ENCODE measurements at regions not wholly inside any gene's neighbourhood (a gene's known extent, or its start where the extent isn't known, plus 50 kb on each side); places are given as distances from the start of the nearest gene placed in this dataset.

- no peaks in the 10 kb centered on the region for H3K36me3 ChIP-seq (ENCODE audit: control insufficient read depth in 2 of 3, insufficient read depth in 3 of 3, low read length in 3 of 3)
- TF ChIP-seq CTCF (IDR thresholded peaks at IDR 0.05; ENCODE audit: borderline replicate concordance, extremely low read depth, insufficient read depth): no peak
- intact Hi-C loops (cut with DNase I): no loop called here
- H3K27ac ChIP-seq (ENCODE audit: low read depth in 2 of 2, low read length in 2 of 2): no peak overlapping the region
- DNase-seq (no peak), FAIRE-seq (no peak)
- H3K4me1 ChIP-seq (ENCODE audit: control insufficient read depth in 2 of 3, insufficient read depth in 2 of 3, low read depth in 1 of 3, low read length in 3 of 3): no peaks in the 10 kb centered on the region
- no peaks in the 10 kb centered on the region for H3K9me3 ChIP-seq (ENCODE audit: control insufficient read depth in 2 of 3, insufficient read depth in 1 of 3, low read length in 3 of 3)
- H3K4me3 ChIP-seq (ENCODE audit: low read length in 3 of 3): no peak overlapping the region
- H3K9ac ChIP-seq (ENCODE audit: low read length in 3 of 3): no peak overlapping the region
- H3K27me3 ChIP-seq (ENCODE audit: control insufficient read depth, insufficient read depth, low read length): no peaks in the 10 kb centered on the region
Observed at GRCh38 chr14:97270308-97270707, 473.1 kb downstream of the VRK1 start.

GRCh38 chr14:97271451-97271960 is 474.3 kb downstream of the VRK1 start:
- Histone ChIP-seq H3K4me1 (ENCODE audit: control insufficient read depth in 2 of 3, insufficient read depth in 2 of 3, low read depth in 1 of 3, low read length in 3 of 3) (no peaks in the 10 kb centered on the region), H3K27me3 (ENCODE audit: control insufficient read depth, insufficient read depth, low read length) (no peaks in the 10 kb centered on the region), H3K36me3 (ENCODE audit: control insufficient read depth in 2 of 3, insufficient read depth in 3 of 3, low read length in 3 of 3) (no peaks in the 10 kb centered on the region), H3K9me3 (ENCODE audit: control insufficient read depth in 2 of 3, insufficient read depth in 1 of 3, low read length in 3 of 3) (no peaks in the 10 kb centered on the region), H3K27ac (ENCODE audit: low read depth in 2 of 2, low read length in 2 of 2) (no peak overlapping the region), H3K4me3 (ENCODE audit: low read length in 3 of 3) (no peak overlapping the region), H3K9ac (ENCODE audit: low read length in 3 of 3) (no peak overlapping the region)
- DNase-seq: no peak
- no peak for FAIRE-seq
- no peak for TF ChIP-seq CTCF (IDR thresholded peaks at IDR 0.05; ENCODE audit: borderline replicate concordance, extremely low read depth, insufficient read depth)
- intact Hi-C loops (cut with DNase I): no loop called here

DNA sequence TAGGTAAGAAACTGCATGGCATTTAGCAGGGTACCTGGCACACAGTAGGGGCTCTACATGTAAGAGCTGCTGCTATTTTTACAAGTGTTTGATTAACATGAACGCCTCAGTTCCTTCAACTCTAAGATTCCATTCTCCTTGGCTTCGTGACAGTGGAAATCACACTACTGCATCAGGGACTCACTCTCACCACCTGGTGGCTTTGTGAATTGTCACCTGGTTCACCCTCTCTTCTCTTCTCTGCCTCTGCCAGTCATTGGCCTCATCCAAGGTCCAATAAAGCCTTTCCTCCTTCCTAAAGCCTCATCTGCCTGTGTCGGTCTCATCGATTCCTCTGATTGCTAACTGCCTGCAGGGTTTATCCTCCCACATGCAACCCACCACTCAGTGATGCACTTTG is 476.4 kb downstream of the VRK1 start:
- H3K4me1 ChIP-seq (ENCODE audit: control insufficient read depth in 2 of 3, insufficient read depth in 2 of 3, low read depth in 1 of 3, low read length in 3 of 3): no peaks in the 10 kb centered on the region
- FAIRE-seq: no peak
- H3K27ac ChIP-seq (ENCODE audit: low read depth in 2 of 2, low read length in 2 of 2): no peak overlapping the region
- no peak overlapping the region for H3K4me3 ChIP-seq (ENCODE audit: low read length in 3 of 3)
- no peak overlapping the region for H3K9ac ChIP-seq (ENCODE audit: low read length in 3 of 3)
- TF ChIP-seq CTCF (IDR thresholded peaks at IDR 0.05; ENCODE audit: borderline replicate concordance, extremely low read depth, insufficient read depth): no peak
- no peaks in the 10 kb centered on the region for H3K9me3 ChIP-seq (ENCODE audit: control insufficient read depth in 2 of 3, insufficient read depth in 1 of 3, low read length in 3 of 3)
- no peak for DNase-seq
- no peaks in the 10 kb centered on the region for H3K27me3 ChIP-seq (ENCODE audit: control insufficient read depth, insufficient read depth, low read length)
- intact Hi-C loops (cut with DNase I): no loop called here
- H3K36me3 ChIP-seq (ENCODE audit: control insufficient read depth in 2 of 3, insufficient read depth in 3 of 3, low read length in 3 of 3): no peaks in the 10 kb centered on the region

DNA sequence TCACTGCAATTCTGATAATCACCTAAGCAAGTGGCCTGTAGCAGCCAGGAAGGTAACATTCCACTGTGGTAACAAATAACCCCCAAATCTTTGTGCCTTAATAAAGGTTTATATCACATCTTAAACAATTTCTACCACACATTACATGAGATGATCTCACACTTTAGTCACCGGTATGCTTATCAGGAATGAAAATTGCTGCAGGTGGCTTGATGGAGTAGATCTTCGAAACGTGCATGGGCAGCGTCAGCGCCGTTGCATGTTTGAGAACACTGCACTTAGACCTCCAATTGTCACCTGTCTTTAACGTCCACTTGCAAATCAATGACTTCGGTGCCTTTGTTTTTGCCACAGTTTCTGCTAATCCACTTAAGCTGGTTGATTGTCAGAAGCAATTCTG is 477.4 kb downstream of the VRK1 start:
- no peaks in the 10 kb centered on the region for H3K36me3 ChIP-seq (ENCODE audit: control insufficient read depth in 2 of 3, insufficient read depth in 3 of 3, low read length in 3 of 3)
- FAIRE-seq: no peak
- H3K4me1 ChIP-seq (ENCODE audit: control insufficient read depth in 2 of 3, insufficient read depth in 2 of 3, low read depth in 1 of 3, low read length in 3 of 3): no peaks in the 10 kb centered on the region
- TF ChIP-seq CTCF (IDR thresholded peaks at IDR 0.05; ENCODE audit: borderline replicate concordance, extremely low read depth, insufficient read depth): no peak
- no peak overlapping the region for H3K9ac ChIP-seq (ENCODE audit: low read length in 3 of 3)
- no peak overlapping the region for H3K27ac ChIP-seq (ENCODE audit: low read depth in 2 of 2, low read length in 2 of 2)
- DNase-seq: no peak
- intact Hi-C loops (cut with DNase I): no loop called here
- no peaks in the 10 kb centered on the region for H3K9me3 ChIP-seq (ENCODE audit: control insufficient read depth in 2 of 3, insufficient read depth in 1 of 3, low read length in 3 of 3)
- H3K27me3 ChIP-seq (ENCODE audit: control insufficient read depth, insufficient read depth, low read length): no peaks in the 10 kb centered on the region
- no peak overlapping the region for H3K4me3 ChIP-seq (ENCODE audit: low read length in 3 of 3)

Data from kidney (tissue), 13 donors.